Hematopoietic multipotent progenitor cell treated with erythropoietin and hydrocortisone succinate and interleukin-3 and kit ligand, for 8 days (in vitro differentiated cells): ENCODE measurements at regions not wholly inside any gene's neighbourhood (a gene's known extent, or its start where the extent isn't known, plus 50 kb on each side); places are given as distances from the start of the nearest gene placed in this dataset.
A peak's percentile ranks its signal among the peaks of the same experiment; 100 is the strongest.
"Not testable (repeated sequence)": the region's sequence is repeated elsewhere in the genome, so short reads cannot be mapped to it uniquely, and the experiment has no call there.

Source experiments
- DNase-seq: peaks from one replicate; pipeline ENCODE4 v3.0.0-alpha.2; 2015

DNA sequence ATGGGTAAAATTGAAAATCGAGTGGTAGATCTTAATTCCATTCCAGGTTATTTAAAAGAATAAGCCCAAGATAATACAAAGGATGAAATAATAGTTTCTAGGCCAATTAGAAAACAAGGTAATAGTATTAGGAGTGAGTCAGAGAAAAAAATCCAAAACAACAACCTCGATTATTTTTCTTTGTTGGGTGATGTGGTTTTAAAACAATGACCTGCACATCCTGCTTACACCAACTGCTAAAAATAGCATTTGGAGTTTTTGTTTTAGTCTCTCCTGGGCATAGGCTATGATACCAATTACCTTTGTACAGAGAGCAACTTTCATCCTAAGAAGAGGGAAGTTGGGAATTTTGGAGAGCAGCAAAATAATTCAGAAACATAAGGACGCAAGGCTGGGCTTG lies 101.7 kb upstream of the MYO10 start:
- DNase-seq: no peak

DNA sequence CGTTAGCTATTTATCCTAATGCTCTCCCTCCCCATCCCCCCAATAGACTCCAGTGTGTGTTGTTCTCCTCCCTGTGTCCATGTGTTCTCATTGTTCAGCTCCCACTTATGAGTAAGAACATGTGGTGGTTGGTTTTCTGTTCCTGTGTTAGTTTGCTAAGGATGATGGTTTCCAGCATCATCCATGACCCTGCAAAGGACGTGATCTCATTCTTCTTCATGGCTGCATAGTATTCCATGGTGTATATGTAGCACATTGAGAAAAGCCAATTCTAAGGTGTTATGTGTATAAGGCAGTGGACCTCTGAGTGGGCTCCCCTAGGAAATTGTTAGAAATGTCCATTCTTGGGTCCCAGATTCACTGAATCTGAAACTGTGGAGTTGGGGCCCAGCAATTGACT lies 103.1 kb upstream of the MYO10 start:
- no peak for DNase-seq

DNA sequence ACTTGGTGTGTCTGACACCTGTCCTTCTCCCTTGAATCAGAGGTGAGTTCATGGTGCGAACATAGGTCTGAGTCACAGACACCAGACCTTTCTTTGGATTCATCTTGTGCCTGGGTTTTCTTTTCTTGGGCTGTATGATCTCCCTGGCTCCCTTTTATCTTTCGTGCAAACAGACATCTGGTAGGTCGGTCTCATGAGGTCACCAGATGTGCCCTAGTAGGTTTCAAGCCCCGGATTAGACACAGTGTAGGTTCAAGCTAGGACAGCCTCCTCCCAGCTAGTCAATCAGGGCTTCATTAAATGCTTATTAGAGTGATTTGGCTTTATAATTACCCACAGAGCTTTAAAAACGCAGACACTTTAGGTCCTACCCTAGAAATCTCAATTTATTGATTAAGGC lies 106.0 kb upstream of the MYO10 start:
- DNase-seq: no peak

DNA sequence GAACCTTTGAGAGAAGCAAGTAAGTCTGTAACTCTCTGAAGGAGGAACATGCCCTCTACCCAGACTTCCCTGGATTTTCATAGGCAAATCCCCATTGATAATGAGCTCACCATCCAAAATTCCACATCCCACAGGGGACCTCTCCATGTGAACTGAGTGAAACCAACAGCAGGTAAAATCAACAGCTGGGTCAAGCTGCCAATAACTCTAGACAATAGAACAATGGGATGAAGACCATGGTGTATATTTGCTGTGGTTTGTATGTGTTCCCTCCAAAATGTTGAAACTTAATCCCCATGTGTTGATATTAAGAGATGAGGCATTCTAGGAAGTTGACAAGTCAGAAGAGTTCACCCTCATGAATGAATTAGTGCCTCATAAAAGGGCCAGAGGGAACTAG lies 110.2 kb upstream of the MYO10 start:
- no peak for DNase-seq

DNA sequence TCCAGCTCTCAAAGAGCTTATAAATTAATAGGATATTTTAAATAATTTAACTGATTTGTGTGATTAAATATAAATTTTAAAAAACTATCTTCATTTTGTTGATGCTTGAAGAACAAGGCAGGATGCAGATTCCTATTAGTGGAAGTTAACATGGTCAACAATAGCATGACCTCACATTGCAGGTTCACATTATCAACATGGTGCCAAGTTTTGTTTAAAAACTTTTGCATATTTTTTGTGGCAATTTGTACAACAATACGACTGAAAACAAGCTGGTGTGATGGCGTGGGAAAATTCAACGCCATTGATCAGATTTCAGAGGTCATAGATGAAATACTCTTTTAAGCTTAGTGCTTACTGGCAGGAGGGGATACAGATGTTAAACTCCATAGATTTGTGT lies 114.1 kb upstream of the MYO10 start:
- no peak for DNase-seq

DNA sequence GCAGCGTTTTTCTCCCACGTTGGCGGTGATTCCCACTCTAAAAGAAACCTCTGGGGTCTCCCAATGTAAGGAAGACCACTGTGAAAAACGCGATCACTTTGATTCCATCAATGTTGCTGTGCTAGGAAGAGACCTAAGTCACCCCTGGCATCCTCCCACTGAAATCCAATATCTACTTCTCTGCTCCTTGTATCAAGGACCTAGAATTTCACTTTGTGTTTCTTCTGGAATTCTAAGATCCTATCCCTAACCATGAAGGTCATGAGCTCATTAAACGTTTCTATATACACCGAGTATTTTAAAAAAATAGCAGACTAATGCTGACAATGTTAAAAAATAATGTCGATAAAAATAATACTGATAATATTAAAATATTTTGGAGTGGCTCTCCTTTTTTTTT lies 118.8 kb upstream of the MYO10 start:
- no peak for DNase-seq

DNA sequence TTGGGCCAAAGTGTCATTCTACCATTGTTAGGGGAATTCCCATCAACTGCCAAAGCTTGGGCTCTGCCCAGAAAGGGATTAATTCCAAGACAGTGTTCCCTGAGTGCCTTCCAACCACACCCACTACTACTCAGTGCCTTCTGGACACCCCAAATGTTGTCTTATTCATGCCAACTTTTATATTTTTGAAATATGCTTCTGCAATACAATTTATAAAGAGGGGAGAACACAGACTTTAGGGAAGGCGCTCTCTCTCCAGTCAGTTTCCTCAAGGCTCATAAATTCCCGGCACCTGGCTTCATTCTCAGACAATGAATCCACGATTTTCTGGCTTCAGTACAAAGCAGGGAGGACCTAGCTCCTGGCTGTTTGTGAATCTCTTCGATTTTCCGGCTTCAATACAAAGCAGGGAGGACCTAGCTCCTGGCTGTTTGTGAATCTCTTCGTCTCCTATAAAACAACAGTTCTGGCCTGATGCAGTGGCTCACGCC lies 120.1 kb upstream of the MYO10 start:
- no peak for DNase-seq

DNA sequence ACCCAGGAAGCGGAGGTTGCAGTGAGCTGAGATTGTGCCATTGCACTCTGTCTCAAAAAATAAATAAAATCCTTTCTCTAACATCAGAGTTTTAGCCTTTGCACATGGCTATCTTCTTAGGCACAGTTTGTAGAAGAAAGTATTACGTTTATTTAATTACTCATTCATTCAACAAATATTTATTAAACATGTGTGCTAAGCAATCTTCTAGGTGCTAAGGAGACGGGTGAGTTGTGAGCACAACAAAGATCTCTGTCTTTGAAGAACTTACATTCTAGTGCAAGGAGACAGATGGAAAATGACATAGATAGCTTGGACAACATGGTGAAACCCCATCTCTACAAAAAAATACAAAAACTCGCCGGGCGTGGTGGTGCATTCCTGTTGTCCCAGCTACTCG lies 122.3 kb upstream of the MYO10 start:
- no peak for DNase-seq

DNA sequence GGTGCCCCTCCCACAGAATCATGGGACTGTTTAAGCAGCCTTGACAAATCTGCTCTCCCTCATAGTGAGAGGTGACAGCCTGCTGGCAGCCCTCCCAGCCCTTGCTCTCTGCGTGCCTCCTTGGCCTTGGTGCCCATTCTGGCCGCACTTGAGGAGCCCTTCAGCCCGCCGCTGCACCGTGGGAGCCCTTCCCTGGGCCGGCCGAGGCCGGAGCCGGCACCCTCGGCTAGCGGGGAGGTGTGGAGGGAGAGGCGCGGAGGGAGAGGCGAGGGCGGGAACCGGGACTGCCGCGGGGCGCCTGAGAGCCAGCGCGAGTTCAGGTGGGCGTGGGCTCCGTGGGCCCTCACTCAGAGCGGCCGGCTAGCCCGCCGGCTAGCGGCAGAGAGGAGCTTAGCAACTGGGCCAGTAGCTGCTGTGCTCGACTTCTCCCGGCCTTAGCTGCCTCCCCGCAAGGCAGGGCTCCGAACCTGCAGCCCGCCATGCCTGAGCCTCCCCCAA lies 125.9 kb upstream of the MYO10 start:
- DNase-seq: no peak

DNA sequence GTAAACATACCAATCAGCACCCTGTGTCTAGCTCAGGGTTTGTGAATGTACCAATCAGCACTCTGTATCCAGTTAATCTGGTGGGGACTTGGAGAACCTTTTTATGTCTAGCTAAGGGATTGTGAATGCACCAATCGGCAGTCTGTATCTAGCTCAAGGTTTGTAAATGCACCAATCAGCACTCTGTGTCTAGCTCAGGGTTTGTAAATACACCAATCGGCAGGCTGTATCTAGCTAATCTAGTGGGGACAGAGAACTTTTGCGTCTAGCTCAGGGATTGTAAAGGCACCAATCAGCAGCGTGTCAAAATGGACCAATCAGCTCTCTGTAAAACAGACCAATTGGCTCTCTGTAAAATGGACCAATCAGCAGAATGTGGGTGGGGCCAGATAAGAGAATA lies 126.7 kb upstream of the MYO10 start:
- not testable (repeated sequence) for DNase-seq

DNA sequence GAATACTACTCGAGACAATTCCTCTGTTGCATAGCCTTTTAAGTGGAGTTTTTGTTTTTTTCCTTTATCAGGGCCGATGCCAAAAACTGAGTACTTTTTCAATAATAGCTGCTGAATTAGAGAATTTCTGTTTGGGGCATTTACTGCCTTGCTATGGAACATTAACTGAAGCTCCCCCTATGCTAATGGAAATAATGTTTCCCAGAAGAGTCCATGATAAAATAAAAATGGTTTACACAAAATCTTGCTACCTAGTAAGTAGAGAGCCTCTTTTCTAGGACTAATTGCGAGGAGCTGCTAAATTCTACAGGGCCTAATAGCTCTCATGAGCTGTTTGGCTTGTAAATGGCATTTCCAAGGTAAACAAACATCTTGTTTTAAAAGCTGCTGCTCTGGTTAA lies 128.2 kb upstream of the MYO10 start:
- no peak for DNase-seq

DNA sequence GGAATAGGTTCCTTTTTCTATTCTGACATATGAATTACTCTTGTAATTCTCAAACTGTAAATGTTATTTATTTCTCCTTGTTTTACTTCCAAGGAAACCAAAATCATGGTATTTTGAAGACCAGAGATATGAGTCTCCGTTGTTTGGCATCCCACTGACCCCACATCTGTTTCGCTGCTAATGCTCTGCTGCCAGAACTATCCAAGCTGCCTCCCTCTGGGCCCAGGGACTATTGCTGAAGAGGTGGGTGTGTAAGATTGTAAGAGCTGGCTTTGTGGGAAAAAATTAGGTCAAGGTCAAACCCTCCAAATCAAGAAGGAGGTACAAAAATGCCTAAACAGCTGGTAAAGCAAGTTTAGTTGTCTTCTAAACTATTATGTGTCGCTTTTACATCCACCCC lies 129.4 kb upstream of the MYO10 start:
- DNase-seq: no peak

DNA sequence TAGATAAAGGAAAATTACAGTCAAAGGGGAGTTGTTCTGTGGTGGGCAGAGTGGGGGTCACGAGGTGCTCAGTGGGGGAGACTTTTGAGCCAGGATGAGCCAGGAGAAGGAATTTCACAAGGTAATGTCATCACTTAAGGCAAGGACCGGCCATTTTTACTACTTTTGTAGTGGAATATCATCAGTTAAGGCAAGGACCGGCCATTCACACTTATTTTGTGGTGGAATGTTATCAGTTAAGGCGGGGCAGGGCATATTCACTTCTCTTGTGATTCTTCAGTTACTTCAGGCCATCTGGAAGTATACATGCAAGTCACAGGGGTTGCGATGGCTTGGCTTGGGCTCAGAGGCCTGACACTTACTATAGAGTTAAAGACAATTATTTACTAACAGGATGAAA lies 129.9 kb upstream of the MYO10 start:
- DNase-seq: not testable (repeated sequence)

DNA sequence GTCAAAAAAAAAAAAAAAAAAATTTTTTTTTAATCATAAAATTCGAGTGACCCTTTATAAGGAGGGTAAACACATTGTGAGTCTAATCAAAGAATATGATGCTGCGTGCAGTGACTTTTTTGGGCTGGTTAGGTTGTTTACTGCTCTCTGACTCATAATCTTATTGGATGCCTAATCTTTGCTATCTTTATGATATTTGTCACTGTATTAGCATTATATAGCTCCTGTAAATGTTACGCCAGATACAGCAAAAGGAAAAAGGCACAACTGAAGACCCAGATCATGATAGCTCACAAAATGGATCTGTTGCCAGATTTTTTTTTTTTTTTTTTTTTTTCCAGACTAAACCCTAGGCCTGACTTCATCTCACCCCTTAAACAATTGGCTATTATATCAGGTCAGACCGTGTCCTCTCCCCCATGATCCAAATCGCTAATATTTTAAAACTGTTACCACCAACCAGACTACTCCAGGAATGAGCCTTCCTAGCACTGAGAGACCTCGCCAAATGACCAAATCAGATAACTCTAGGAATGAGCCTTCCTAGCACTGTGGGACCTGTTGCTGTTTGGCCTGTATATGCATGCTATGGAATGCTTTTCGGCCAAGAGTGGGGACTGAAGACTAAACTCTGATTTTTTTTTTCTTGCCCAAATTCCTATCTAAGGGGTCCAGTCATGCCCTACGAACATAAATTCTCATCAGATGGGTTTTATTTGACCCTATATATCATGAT lies 131.7 kb upstream of the MYO10 start:
- DNase-seq: no peak

DNA sequence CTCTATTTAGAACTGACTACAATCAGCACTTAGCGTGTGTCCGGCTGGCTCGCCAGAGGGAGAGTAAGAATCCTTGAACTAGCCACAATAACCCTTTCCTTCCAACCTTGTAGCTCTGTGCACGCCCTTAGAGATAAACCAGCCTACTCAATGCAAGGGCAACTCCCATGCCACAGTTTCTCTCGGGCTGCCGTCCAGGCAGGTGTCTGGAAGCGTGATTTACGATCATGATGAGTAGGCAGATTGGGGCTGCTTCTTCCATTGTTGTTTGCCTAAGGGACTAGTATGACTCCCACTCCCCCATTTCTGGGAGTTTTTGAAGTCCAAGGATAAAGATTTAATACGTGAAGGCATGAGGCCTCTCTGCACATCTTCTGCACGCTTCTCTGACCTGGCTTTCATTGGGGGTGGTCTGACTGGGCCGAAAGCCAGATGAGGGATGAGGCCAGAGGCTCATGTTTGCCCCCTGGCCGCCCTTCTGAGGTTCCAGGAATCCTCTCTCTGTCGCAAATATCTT lies 134.0 kb upstream of the MYO10 start:
- peak; percentile 52 for DNase-seq

DNA sequence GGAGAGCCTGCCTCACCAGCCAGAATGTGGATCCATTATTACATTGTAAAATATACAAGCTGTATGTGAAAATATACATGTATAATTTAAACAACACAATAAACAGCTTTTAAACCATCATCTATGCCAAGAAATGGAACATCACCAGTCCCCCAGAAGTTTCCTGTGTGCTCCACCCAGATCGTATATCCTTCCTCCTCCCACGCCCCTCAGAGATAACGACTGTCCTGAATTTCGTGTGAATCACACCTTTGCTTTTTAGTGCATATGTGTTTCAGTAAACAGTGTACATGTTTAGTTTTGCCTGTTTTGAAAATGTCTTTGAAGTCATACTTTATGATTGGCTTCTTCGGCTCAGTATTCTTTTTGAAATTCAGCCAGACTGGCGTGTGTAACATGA lies 134.6 kb upstream of the MYO10 start:
- DNase-seq: peak; percentile 22

DNA sequence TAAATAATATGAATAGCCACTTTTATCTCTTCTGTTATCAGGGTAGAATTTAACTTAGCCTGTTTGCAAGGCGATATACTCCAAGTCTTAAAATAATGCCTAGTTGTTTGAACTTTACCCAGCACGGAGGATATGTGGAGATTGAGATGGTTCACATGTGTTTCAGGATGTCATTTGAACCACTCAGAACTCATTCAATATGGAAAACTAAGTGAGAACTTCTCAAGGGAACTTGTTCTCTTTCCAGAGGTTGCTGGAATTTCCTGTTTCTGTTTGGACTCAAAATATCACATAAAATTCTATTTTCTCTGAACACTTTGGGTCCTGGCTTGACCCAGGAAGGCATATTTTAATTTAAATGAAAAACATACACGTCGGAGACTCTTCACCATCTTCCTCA lies 139.1 kb upstream of the MYO10 start:
- DNase-seq: no peak

DNA sequence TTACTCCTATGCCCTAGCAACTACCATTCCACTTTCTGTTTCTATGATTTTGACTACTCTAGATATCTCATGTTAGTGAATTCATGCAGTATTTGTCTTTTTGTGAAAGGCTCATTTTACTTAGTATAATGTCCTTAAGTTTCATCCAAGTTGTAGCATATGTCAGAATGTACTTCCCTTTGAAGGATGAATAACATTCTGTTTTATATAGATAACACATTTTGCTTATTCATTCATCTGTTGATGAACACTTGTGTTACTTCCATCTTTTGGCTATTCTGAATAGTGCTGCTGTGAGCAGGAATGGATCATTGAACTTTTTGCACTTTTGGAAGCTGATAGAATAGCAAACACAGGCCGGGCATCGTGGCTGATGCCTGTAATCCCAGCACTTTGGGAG lies 140.2 kb upstream of the MYO10 start:
- peak; percentile 56 for DNase-seq

DNA sequence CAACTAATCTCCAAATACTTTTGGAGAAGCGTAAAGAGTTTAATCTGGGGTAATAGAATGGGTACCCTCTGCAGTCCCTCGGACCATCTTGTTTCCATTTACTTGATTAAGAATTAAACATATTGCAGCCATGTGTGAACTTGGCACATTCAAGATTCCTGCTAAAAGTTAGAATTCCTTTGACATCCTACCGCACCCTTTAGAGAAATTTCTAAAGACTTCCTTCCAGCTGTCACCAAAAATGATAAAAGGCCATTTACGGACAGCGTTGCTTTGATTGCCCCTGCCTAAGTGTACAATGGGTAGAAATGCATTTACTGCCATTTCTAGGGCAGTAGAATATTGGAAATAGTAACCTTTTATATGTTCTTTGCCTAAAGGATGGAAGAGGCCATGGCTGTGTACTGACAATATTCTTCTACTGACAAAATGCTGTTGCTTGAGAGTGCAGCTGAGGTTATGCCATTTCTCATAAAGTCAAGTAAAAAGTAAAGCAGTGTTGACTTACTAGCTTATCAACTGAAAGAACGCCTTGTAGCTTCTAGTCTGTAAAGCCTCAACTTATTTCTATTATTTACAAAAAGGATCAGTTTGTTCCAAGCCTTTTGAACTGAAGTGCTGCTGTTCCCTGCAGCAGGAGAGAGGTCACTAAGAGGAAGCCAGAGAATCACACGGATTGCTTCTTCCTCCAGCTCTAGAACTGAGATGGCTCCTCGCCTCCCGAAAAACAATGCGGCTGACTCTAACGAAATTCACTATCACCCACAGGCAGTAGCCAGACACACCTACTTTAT lies 139.8 kb upstream of the BASP1 start:
- DNase-seq: peak; percentile 37

DNA sequence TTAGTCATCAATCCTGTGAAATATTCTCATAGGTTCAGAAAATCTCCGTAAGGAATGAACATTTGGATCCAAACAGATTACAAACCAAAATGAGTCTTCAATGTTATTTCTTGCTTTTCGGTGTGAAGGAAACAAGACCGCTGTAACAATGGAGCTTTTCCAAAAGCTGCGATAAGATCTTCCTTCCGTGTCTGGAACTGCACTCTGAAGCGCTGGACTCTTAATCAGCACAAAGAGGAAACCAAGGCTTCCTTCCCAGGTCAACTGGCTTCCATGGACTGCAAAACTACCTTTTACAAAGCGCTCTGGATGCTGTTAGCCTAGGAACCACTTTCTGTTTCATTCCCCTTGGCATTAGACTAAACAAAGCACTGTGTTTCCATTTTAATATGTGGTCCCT lies 137.9 kb upstream of the BASP1 start:
- no peak for DNase-seq

DNA sequence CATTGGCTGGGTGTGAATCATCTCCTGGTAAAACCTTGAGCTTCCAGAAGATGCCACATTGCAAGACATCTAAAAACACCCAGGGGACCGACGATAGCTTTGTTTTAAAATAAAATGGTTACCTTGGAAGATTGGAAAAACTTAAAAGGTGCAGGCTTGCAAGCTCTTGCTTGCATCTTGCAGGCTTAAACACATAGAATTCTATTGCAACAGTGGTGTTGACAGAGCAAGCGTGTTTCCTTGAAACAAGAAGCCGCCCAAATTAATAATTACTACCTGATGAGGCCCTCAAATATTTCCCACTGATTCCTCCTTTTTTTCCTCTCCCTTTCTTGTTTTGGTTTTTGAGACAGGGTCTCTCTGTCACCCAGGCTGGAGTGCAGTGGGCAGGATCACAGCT lies 137.1 kb upstream of the BASP1 start:
- DNase-seq: no peak

DNA sequence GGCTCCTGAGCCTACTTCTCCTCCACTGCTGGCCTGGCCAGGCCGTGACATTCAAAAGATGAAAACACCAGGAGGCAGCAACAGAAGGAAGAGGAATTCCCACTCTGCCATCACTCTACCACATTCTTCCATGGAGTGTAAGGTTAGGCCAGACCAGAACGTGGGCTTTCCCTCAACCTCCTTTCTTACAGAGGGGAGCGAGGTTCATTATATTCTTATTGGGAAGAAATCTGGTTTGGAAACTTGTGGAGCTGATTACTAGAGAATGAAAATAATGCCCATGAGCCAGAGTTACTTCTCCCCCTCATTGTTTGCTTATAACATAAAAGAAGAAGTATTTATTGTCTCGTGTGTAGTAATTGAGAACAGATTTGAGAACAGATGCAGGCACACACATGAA lies 136.3 kb upstream of the BASP1 start:
- DNase-seq: no peak

DNA sequence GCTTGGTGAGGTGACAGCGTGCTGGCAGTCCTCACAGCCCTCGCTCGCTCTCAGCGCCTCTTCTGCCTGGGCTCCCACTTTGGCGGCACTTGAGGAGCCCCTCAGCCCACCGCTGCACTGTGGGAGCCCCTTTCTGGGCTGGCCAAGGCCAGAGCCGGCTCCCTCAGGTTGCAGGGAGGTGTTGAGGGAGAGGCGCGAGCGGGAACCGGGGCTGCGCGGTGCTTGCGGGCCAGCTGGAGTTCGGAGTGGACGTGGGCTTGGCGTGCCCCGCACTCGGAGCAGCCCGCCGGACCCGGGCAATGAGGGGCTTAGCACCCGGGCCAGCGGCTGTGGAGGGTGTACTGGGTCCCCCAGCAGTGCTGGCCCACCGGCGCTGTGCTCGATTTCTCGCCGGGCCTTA lies 134.2 kb upstream of the BASP1 start:
- DNase-seq: not testable (repeated sequence)

DNA sequence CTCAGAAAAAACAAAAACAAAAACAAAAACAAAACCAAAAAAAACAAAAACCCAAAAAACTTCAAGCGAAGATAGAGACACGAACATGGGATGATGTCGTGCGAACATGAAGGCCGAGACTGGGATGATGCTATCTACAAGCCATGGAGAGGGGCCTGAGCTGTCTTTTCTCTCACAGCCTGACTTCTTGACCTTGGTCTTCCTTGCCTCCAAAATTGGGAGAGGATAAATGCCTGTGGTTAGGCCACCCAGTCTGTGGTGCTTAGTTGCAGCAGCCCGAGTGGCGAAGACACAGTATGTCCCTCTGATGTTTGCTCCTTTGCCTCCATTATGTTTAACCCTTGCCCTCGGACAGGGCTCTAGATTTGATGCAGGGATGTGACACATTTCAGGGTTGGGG lies 130.4 kb upstream of the BASP1 start:
- DNase-seq: no peak
